ENCODE measurements at regions not wholly inside any gene's neighbourhood (a gene's known extent, or its start where the extent isn't known, plus 50 kb on each side); places are given as distances from the start of the nearest gene placed in this dataset.

DNA sequence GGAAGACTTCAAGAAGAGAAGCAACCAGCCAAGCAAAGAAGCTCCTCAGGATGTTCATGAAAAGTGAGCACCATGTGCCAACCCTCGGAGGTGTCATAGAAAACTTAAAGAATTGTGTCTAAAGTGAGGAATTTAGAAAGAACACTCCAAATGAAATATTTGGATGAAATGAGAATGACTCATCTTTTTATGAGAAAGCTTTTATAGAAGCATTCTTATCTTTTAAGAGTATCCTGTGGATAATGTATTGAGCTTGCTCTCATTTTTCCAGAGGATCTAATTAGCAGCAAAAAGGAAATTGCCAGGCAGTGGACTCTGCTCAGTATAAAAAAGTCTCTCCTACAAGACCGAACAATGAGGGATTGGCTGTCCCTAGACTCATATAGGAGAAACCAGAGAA lies 454.9 kb downstream of the LRIG3 start:
- Histone ChIP-seq H3K9me3 (no peaks in the 10 kb centered on the region), H3K4me1 (ENCODE audit: control insufficient read depth in 1 of 2, extremely low read depth in 1 of 2, insufficient read depth in 2 of 2, low read length in 2 of 2) (no peaks in the 10 kb centered on the region), H3K36me3 (ENCODE audit: control insufficient read depth in 2 of 2, extremely low read depth in 1 of 2, insufficient read depth in 1 of 2, low read length in 1 of 2) (no peaks in the 10 kb centered on the region), H3K27ac (ENCODE audit: low read length) (no peak overlapping the region), H3K4me3 (ENCODE audit: control insufficient read depth in 1 of 2, extremely low read depth in 1 of 2, low read length in 1 of 2) (no peak overlapping the region), H3K27me3 (replicated peaks in 1 of 2; ENCODE audit: control insufficient read depth in 2 of 2, extremely low read depth in 1 of 2, insufficient read depth in 2 of 2, low read length in 1 of 2) (no peaks in the 10 kb centered on the region)
- POLR2A ChIA-PET = no interaction called here
- no CpG with 5 or more reads among the region's 2 CpGs for WGBS (ENCODE audit: insufficient coverage)
- no peaks in the 10 kb centered on the region for H3K4me1 Mint-ChIP-seq
- ATAC-seq (replicated peaks in 1 of 4) (no peak), DNase-seq (no peak)
- H3K36me3 Mint-ChIP-seq = no peaks in the 10 kb centered on the region
- peaks cover 0 to 8% of the 10 kb centered on the region in 2 donors for H3K27me3 Mint-ChIP-seq
- peaks cover 10 to 26% (median 18%) of the 10 kb centered on the region in 3 donors for H3K9me3 Mint-ChIP-seq
- H3K4me3 Mint-ChIP-seq = no peak overlapping the region
- CTCF ChIA-PET = no interaction called here
- no peak overlapping the region for H3K27ac Mint-ChIP-seq

DNA sequence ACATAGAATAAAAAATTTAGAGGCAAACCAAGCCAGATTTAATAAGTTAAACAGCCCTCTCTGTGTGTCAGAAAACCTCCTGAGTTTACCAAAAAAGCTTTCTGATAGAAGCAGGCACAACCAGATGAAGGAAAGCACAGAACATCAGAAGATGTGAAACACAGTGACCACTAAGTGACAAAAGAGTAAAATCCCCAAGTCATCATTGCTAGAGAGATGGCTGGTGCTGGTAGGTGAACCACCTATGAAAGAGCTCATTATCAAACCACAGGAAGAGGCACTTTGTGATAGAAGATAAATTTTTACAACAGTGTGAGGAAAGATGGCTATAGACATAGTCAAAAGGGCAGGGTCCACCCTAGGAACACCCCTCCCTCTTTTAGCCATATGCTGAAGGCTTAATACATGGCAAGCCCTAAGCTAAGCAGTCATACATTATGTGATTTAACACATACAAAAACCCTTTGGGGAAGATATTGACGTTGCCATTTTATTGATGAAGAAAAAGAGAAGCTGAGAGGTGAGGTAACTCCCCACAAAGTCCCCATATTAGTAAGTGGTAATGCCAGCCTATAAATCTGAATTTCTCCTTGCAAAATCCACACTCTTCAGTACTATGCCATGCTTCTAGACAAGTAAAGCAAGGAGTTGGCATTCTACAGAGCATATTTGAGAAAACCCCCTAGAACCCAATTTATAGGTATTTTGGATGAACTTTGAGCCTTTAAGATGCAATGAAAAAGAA lies 449.9 kb downstream of the LRIG3 start:
- Histone ChIP-seq H3K36me3 (ENCODE audit: control insufficient read depth in 2 of 2, extremely low read depth in 1 of 2, insufficient read depth in 1 of 2, low read length in 1 of 2) (no peaks in the 10 kb centered on the region), H3K4me3 (ENCODE audit: control insufficient read depth in 1 of 2, extremely low read depth in 1 of 2, low read length in 1 of 2) (no peak overlapping the region), H3K4me1 (ENCODE audit: control insufficient read depth in 1 of 2, extremely low read depth in 1 of 2, insufficient read depth in 2 of 2, low read length in 2 of 2) (no peaks in the 10 kb centered on the region), H3K27ac (ENCODE audit: low read length) (no peak overlapping the region), H3K9me3 (no peaks in the 10 kb centered on the region), H3K27me3 (replicated peaks in 1 of 2; ENCODE audit: control insufficient read depth in 2 of 2, extremely low read depth in 1 of 2, insufficient read depth in 2 of 2, low read length in 1 of 2) (no peaks in the 10 kb centered on the region)
- H3K4me3 Mint-ChIP-seq = no peak overlapping the region
- DNase-seq (no peak), ATAC-seq (replicated peaks in 1 of 4) (no peak)
- no peaks in the 10 kb centered on the region for H3K36me3 Mint-ChIP-seq
- no peaks in the 10 kb centered on the region for H3K27me3 Mint-ChIP-seq
- no CpG with 5 or more reads among the region's 1 CpG for WGBS (ENCODE audit: insufficient coverage)
- no peaks in the 10 kb centered on the region for H3K4me1 Mint-ChIP-seq
- ChIA-PET CTCF (no interaction called here), POLR2A (no interaction called here)
- H3K27ac Mint-ChIP-seq = no peak overlapping the region
- H3K9me3 Mint-ChIP-seq = peaks cover 11 to 21% (median 18%) of the 10 kb centered on the region in 3 donors

DNA sequence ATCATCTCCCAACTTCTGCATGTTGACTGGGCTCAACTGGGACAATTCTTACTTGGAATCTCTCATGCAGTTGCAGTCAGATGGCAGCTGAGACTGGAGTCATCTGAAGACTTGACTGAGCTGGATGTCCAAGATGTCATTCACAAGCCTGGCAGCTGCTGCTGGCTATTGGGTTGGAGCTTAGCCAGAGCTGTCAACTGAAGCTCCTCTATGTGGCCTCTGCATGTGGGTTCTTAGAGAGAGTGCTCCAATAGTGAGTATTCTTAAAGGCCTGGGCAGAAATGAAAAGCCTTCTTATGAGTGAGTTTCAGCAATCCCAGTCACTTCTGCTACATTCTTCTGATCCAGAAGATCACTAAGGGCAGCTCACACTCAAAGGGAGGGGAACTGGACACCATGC lies 440.9 kb downstream of the LRIG3 start:
- H3K36me3 ChIP-seq (ENCODE audit: control insufficient read depth in 2 of 2, extremely low read depth in 1 of 2, insufficient read depth in 1 of 2, low read length in 1 of 2) = no peaks in the 10 kb centered on the region
- H3K27ac ChIP-seq (ENCODE audit: low read length) = no peak overlapping the region
- DNase-seq = no peak
- H3K27me3 ChIP-seq (replicated peaks in 1 of 2; ENCODE audit: control insufficient read depth in 2 of 2, extremely low read depth in 1 of 2, insufficient read depth in 2 of 2, low read length in 1 of 2) = no peaks in the 10 kb centered on the region
- Mint-ChIP-seq H3K9me3 (peaks cover 0 to 7% (median 3%) of the 10 kb centered on the region in 3 donors), H3K27ac (no peak overlapping the region), H3K27me3 (peaks cover 0 to 3% of the 10 kb centered on the region in 2 donors), H3K4me1 (no peaks in the 10 kb centered on the region), H3K36me3 (no peaks in the 10 kb centered on the region), H3K4me3 (no peak overlapping the region)
- ChIA-PET CTCF (no interaction called here), POLR2A (no interaction called here)
- no peaks in the 10 kb centered on the region for H3K4me1 ChIP-seq (ENCODE audit: control insufficient read depth in 1 of 2, extremely low read depth in 1 of 2, insufficient read depth in 2 of 2, low read length in 2 of 2)
- ATAC-seq (replicated peaks in 1 of 4) = no peak
- H3K4me3 ChIP-seq (ENCODE audit: control insufficient read depth in 1 of 2, extremely low read depth in 1 of 2, low read length in 1 of 2) = no peak overlapping the region
- H3K9me3 ChIP-seq = no peaks in the 10 kb centered on the region

DNA sequence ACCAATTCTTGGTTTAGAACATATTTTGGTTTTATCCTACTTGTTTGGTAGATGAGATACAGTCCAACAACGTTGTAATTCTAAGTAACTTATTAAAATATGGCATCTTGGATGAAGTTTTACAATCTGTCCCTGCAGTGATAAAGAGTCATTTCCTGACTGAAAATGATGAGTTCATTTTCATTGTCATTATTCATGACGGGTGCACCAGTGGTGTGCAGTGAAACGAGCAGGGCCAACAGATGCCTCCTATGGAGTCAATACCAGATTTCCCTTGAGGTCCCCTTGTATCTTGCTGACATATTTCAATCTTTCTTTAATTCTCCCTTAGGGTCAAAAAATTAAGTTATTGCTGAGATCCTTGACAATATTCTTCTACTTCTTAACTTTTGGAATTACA lies 438.5 kb downstream of the LRIG3 start:
- Mint-ChIP-seq H3K27ac (no peak overlapping the region), H3K4me1 (no peaks in the 10 kb centered on the region), H3K27me3 (peaks cover 0 to 3% of the 10 kb centered on the region in 2 donors), H3K4me3 (no peak overlapping the region), H3K9me3 (peaks cover 0 to 3% (median 3%) of the 10 kb centered on the region in 3 donors), H3K36me3 (no peaks in the 10 kb centered on the region)
- WGBS (ENCODE audit: insufficient coverage) = 39% methylated on average over 2 of the region's 3 CpGs
- CTCF ChIA-PET = no interaction called here
- no peak for DNase-seq
- ATAC-seq (replicated peaks in 1 of 4) = no peak
- Histone ChIP-seq H3K36me3 (ENCODE audit: control insufficient read depth in 2 of 2, extremely low read depth in 1 of 2, insufficient read depth in 1 of 2, low read length in 1 of 2) (no peaks in the 10 kb centered on the region), H3K27ac (ENCODE audit: low read length) (no peak overlapping the region), H3K27me3 (replicated peaks in 1 of 2; ENCODE audit: control insufficient read depth in 2 of 2, extremely low read depth in 1 of 2, insufficient read depth in 2 of 2, low read length in 1 of 2) (no peaks in the 10 kb centered on the region), H3K9me3 (no peaks in the 10 kb centered on the region), H3K4me1 (ENCODE audit: control insufficient read depth in 1 of 2, extremely low read depth in 1 of 2, insufficient read depth in 2 of 2, low read length in 2 of 2) (no peaks in the 10 kb centered on the region), H3K4me3 (ENCODE audit: control insufficient read depth in 1 of 2, extremely low read depth in 1 of 2, low read length in 1 of 2) (no peak overlapping the region)
- POLR2A ChIA-PET = no interaction called here

DNA sequence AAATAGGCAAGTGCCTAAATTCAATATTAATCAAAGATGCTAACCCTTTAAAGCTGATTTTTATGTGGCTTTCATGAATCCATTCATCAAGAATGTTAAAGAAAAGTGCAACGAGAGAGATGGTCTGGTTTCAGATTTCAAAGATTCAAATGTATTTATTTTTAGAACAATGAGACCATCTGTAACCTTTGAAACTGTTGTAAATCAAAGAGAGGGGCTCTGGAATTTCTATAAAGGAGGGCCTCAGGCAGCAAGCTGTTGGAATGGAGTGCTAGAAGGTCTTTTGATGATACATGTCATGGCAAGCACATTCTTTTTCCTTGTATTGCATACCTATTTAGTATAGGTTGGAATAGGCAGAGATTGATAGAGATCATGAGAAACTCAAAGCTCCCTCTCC lies 433.0 kb downstream of the LRIG3 start:
- DNase-seq (no peak), ATAC-seq (replicated peaks in 1 of 4) (no peak)
- no peaks in the 10 kb centered on the region for H3K36me3 Mint-ChIP-seq
- H3K27me3 ChIP-seq (replicated peaks in 1 of 2; ENCODE audit: control insufficient read depth in 2 of 2, extremely low read depth in 1 of 2, insufficient read depth in 2 of 2, low read length in 1 of 2) = no peaks in the 10 kb centered on the region
- H3K4me1 ChIP-seq (ENCODE audit: control insufficient read depth in 1 of 2, extremely low read depth in 1 of 2, insufficient read depth in 2 of 2, low read length in 2 of 2) = no peaks in the 10 kb centered on the region
- no CpG with 5 or more reads among the region's 1 CpG for WGBS (ENCODE audit: insufficient coverage)
- no peaks in the 10 kb centered on the region for H3K9me3 Mint-ChIP-seq
- H3K27ac ChIP-seq (ENCODE audit: low read length) = no peak overlapping the region
- ChIA-PET CTCF (no interaction called here), POLR2A (no interaction called here)
- H3K4me3 Mint-ChIP-seq = no peak overlapping the region
- no peaks in the 10 kb centered on the region for H3K36me3 ChIP-seq (ENCODE audit: control insufficient read depth in 2 of 2, extremely low read depth in 1 of 2, insufficient read depth in 1 of 2, low read length in 1 of 2)
- no peak overlapping the region for H3K4me3 ChIP-seq (ENCODE audit: control insufficient read depth in 1 of 2, extremely low read depth in 1 of 2, low read length in 1 of 2)
- no peaks in the 10 kb centered on the region for H3K9me3 ChIP-seq
- no peaks in the 10 kb centered on the region for H3K4me1 Mint-ChIP-seq
- no peak overlapping the region for H3K27ac Mint-ChIP-seq
- H3K27me3 Mint-ChIP-seq = no peaks in the 10 kb centered on the region

DNA sequence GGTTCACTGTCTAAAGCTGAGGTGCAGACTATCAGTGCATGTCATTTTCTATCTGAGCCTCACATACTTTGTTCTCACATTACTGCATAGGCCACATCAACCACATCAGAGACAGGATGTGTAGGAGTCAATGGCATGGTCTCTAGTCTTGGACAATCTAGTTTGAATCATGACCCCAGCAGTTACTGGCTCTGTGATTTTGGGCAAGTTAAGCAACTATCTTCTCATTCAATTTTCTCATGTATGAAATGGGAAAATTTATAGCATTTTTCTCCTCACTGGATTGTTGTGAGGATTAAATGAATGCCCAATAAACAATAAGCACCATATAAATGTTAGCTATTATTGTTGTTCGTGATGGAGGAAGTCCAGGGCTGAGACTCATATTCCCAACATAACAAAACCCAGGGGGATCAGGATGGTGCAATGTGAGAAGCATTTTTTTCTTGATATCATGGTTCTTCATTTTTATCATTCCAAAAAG lies 432.6 kb downstream of the LRIG3 start:
- CTCF ChIA-PET = no interaction called here
- POLR2A ChIA-PET = no interaction called here

DNA sequence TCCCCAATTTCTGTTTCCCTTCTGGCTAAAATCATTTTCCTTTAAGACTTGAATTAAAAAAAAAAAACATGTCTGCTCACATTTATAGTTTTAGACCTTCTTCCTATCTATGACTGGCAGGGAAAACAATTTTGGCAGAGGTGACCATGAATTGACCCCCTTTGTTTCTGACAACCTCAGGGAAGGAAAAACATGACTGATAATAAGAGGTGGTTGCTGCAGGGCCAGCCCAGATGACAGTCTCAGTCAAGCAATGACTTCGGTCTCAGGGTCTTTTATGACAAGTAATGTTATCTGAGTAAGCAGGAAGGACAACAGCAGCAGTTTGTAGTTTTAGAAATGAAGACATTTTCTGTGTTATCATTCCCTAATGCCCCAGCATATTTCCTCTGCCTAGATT lies 430.9 kb downstream of the LRIG3 start:
- Mint-ChIP-seq H3K4me1 (no peaks in the 10 kb centered on the region), H3K9me3 (no peaks in the 10 kb centered on the region), H3K27me3 (no peaks in the 10 kb centered on the region), H3K4me3 (no peak overlapping the region), H3K36me3 (no peaks in the 10 kb centered on the region), H3K27ac (no peak overlapping the region)
- Histone ChIP-seq H3K4me3 (ENCODE audit: control insufficient read depth in 1 of 2, extremely low read depth in 1 of 2, low read length in 1 of 2) (no peak overlapping the region), H3K27me3 (replicated peaks in 1 of 2; ENCODE audit: control insufficient read depth in 2 of 2, extremely low read depth in 1 of 2, insufficient read depth in 2 of 2, low read length in 1 of 2) (no peaks in the 10 kb centered on the region), H3K27ac (ENCODE audit: low read length) (no peak overlapping the region), H3K36me3 (ENCODE audit: control insufficient read depth in 2 of 2, extremely low read depth in 1 of 2, insufficient read depth in 1 of 2, low read length in 1 of 2) (no peaks in the 10 kb centered on the region), H3K4me1 (ENCODE audit: control insufficient read depth in 1 of 2, extremely low read depth in 1 of 2, insufficient read depth in 2 of 2, low read length in 2 of 2) (no peaks in the 10 kb centered on the region), H3K9me3 (no peaks in the 10 kb centered on the region)
- no peak for ATAC-seq (replicated peaks in 1 of 4)
- DNase-seq = no peak
- CTCF ChIA-PET = no interaction called here
- WGBS (ENCODE audit: insufficient coverage) = no CpG with 5 or more reads among the region's 1 CpG
- POLR2A ChIA-PET = no interaction called here

More for the DNA sequence above, 432.6 kb downstream of the LRIG3 start:
- Mint-ChIP-seq H3K9me3 (no peaks in the 10 kb centered on the region), H3K4me1 (no peaks in the 10 kb centered on the region), H3K27ac (no peak overlapping the region), H3K27me3 (no peaks in the 10 kb centered on the region), H3K4me3 (no peak overlapping the region), H3K36me3 (no peaks in the 10 kb centered on the region)
- no peaks in the 10 kb centered on the region for H3K27me3 ChIP-seq (replicated peaks in 1 of 2; ENCODE audit: control insufficient read depth in 2 of 2, extremely low read depth in 1 of 2, insufficient read depth in 2 of 2, low read length in 1 of 2)
- no peak overlapping the region for H3K27ac ChIP-seq (ENCODE audit: low read length)
- no peaks in the 10 kb centered on the region for H3K36me3 ChIP-seq (ENCODE audit: control insufficient read depth in 2 of 2, extremely low read depth in 1 of 2, insufficient read depth in 1 of 2, low read length in 1 of 2)
- no peak for DNase-seq
- WGBS (ENCODE audit: insufficient coverage) = no CpG with 5 or more reads among the region's 1 CpG
- H3K9me3 ChIP-seq = no peaks in the 10 kb centered on the region
- no peaks in the 10 kb centered on the region for H3K4me1 ChIP-seq (ENCODE audit: control insufficient read depth in 1 of 2, extremely low read depth in 1 of 2, insufficient read depth in 2 of 2, low read length in 2 of 2)
- H3K4me3 ChIP-seq (ENCODE audit: control insufficient read depth in 1 of 2, extremely low read depth in 1 of 2, low read length in 1 of 2) = no peak overlapping the region
- no peak for ATAC-seq (replicated peaks in 1 of 4)
